Effector CD8-positive, alpha-beta T cell (primary cell): ENCODE measurements at regions not wholly inside any gene's neighbourhood (a gene's known extent, or its start where the extent isn't known, plus 50 kb on each side); places are given as distances from the start of the nearest gene placed in this dataset.

Source experiments
- DNase-seq: peaks from one replicate; lab custom pipeline; 2025; lab: John Stamatoyannopoulos, UW

DNA sequence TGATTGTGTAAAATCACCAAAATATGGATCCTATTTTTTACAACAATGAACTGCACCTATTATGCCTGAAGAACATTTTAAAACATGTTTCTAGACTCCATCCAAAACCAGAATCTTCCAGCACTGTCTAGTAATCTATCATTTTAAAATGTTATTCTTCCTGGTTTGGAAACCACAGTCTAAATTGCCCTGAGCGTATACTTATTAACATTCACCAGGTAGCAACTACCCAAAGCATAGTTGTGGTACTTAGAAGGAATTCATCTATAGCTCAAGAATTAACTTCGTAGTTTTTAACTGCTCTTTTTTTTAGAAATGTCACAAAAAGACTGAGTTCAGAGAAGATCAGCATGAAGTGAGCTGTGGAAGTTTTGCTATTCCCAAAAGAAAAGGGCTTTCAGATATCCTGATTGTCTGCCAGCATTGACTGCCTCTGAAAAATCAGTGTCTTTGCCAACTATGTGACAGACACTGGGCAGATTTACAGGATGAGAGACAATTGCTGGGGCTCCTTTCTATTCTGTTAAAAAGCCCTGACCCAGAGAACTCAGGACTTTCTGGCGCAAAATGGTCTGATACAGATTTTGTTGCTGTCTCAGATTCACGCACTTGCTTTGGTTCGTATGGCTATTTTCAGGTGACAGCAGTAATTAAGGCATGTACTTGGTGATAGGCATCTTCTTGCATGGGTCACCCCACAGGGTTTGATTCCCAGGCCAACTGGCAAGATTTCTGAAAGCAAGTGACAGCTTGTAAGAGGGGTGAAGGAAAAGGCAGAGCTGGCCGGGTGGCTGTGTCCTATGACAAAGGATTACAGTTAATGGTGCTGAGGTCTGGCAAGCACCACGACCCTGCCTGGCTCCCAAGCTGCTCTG is 152.5 kb upstream of the RAI14 start:
- DNase-seq = no peak

DNA sequence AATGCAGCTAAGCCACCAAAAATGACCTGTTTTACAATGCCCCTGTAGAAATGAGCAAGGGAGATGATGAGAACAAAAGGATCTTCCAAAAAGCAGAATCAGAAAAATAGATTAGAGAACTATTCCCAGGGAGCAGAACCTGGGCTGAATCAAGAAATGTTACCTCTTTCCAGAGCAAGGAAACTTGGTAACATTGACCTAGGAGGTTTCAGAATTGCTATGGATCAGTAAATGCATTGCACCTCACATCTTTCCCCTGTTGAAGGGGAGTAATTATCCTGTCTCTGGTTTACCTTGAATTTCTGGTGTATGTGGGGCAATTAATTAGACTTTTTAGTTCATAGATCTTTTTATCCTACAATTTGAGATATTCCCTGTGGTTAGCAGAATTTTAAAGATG is 151.2 kb upstream of the RAI14 start:
- DNase-seq = no peak

DNA sequence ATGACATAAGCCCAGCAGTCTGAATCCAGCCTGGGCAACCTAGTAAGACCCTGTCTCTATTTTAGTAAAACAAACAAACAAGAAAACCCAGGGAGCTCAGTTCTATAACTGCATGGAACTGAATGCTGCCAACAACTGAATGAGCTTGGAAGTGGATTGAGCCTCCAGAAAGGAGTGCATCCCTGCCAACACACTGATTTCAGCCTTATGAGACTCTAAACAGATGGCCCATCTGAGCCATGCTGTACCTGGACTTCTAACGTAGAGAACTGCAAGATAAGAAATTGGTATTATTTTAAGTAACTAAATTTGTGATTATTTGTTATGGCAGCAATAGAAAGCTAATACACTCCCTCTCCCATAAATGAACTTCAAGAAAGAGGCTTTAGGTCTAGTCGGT is 150.4 kb upstream of the RAI14 start:
- DNase-seq = no peak

DNA sequence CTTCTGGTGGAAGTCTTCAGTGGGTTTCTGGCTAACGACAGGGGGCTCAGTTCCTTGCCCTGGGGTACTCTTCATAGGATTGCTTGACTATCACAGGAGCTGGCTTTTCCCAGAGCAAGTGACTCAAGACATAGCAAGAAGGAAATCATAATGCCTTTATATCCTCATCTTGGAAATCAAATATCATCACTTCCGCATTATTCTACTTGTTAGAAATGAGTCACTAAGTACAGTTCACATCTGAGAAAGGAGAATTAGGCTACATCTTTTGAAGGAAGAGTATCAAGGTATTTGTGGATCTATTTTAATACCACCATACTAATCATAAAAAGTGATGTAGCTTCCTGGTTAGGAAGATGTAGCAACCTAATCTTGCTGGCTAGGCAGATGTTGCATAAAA is 148.2 kb upstream of the RAI14 start:
- DNase-seq = no peak

DNA sequence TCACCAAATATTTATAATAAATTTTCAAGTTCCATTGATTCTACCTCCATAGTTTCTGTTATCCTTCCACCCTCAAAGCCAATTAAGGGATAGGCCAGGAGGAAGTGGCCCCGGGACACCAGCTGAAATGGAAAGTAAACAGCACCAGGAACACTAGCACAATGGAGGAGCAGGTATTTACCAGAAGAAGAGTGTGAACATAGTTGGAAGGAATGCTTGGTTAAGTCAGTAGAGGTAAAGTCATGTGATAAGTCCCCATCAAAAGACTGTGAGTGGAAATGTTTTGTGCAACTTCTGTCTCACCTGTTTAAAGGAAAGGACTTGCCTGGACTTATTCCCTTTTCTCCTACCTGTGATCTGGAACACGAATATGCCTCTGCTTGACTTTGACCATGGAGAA is 146.7 kb upstream of the RAI14 start:
- DNase-seq = no peak

DNA sequence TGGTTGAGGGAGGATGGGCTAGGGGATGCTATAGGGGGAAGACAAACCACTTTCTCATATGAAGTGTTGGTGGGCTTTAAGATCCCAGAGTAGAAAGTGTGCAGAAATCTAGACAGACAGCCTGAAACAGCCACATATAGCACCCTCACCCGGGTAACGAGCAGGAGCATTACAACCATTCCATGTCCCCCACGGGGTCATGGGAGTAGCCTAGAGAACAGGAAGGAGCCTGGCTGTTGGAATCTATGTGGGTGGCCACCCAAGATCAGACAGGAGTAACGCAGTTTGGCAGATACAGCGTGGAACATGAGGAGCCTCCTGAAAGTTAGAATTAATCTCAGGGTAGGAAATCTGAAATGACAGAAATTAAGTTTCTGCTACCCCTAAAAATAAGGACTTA is 146.1 kb upstream of the RAI14 start:
- no peak for DNase-seq

DNA sequence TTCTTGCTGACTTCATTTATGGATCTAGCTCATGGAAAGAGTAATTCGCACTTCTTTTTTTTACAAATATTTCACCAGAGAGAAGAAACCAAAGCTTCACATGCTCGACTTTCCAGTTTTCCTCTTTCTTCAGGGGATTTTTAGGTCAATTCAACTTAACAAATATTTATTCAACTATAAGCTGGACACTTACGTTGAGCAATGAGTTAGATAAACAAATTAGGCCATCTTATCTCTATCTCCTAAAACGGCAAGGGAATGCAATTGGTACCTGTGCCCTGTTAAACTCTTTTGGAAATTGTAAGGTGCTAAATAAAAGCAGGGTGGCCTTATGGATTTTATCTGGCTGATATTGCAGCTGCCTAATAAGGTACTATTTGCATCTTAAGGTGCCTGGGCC is 145.1 kb upstream of the RAI14 start:
- DNase-seq = no peak

DNA sequence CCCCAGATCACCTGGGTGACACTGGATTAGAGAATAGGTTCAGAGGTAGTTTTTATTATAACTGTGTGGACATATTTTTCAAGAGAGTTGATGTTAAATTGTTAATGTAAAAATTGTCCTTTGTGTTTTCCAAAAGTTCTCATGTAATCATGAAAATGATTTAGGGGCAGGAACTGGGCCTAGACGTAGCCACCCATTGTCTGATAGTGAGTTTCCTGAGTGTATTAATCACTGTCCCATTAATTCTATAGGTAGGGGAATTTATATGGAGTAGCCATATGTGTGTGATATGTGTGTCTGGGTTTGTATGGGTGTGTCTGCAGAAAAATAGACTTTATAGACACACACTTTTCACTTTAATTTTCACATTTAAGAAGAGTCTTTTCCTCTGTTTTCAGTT is 144.6 kb upstream of the RAI14 start:
- DNase-seq = no peak

DNA sequence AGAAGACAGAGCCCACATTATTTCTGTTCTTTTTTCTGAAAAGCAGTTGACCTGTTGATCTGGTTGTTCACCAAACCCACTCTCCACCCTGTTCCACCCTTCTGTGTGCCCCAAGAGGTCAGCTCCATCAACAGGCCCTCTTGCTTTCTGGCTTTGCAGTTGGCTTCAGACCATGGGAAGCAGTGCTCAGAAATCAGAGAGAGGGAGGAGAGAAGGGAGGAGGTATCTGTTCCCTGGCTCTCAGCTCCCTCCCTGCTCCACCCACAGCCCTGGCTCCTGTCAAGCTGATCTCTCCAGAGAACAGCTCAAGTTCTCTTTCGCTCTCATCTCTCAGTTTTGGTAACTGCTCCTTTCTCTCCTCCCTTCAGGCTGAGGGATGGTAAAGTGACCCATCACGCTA is 144.2 kb upstream of the RAI14 start:
- DNase-seq = no peak

DNA sequence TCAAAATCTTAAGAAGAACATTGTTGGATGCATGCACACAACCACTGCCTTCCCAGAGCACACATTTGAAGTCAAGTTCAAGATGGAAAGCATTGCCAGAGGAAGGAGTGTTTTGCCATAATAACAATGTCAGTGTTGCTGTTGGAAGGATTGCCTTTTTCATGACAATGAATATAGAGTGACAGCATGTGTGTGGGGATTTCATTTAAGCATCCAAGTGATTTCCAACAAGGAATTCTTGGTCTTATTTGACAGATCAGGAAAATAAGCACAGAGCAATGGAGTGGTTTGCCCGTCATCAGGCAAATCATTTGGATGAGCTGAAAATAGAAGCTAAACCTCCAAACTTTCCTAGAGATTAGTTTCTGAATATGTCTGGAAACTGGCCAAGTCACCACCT is 140.0 kb upstream of the RAI14 start:
- no peak for DNase-seq

DNA sequence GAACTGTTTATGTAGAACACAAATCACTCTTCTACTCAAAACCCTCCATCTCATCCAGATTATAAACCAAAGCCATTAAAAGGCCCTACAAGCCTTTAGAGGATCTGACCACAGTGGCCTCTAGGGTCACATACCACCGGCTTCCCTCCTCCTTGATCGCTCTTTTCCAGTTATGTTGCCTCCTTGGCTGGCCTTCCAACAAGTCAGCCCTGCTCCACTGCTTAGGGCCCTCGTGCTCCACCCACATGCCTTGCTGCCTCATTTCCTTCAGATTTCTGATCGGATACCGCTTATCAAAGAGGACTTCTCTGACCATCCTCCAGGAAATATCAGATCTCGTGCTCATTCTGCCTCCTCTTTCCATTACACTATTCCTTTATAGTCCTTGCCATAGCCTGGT is 139.4 kb upstream of the RAI14 start:
- DNase-seq = no peak

DNA sequence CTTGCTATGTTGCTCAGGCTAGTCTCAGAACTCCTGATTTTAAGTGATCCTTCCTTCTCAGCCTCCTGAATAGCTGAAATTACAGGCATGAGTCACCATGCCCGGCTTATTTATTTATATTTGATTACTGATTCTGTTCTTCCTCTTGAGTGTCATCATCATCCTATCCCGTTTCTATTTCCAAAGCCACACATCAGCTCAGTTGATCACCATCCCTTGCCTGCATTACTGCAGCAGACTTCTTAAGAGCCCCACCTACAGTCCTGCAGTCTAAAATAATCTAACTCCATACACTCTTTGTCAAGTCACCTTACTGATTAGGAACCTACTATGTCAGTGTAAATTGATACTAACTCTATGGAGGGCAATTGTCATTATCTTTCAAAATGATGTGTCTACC is 138.9 kb upstream of the RAI14 start:
- DNase-seq = no peak

DNA sequence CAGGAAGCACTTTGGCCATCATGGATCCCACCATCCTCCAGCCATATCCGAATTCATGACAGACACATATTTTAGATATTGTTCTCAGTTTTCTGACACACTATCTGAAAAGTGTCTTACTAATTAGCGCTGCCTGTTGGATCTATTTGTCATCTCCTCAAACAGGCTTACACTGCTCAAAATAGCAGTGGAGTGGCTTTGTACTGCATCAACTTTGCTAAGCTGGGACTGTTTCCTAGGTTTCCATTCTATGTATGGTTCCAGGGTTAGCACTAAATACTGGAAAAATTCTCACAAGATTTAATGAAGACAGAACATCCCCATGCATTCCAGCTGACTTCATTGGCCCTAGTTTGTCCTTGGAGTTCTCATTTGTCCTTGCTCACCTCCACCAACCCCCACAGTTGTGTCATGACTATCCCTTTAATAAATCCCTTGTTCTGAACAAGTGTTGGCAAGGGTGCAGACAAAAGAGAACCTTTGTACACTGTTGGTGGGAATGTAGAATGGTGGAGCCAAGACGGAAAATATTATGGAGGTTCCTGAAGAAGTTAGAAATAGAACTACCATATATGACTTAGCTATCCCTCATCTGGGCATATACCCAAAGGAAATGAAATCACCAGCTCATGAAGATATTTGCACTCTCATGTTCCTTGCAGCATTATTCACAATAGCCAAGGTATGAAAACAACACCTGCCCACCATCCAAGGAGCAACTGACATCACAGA is 136.5 kb upstream of the RAI14 start:
- no peak for DNase-seq

DNA sequence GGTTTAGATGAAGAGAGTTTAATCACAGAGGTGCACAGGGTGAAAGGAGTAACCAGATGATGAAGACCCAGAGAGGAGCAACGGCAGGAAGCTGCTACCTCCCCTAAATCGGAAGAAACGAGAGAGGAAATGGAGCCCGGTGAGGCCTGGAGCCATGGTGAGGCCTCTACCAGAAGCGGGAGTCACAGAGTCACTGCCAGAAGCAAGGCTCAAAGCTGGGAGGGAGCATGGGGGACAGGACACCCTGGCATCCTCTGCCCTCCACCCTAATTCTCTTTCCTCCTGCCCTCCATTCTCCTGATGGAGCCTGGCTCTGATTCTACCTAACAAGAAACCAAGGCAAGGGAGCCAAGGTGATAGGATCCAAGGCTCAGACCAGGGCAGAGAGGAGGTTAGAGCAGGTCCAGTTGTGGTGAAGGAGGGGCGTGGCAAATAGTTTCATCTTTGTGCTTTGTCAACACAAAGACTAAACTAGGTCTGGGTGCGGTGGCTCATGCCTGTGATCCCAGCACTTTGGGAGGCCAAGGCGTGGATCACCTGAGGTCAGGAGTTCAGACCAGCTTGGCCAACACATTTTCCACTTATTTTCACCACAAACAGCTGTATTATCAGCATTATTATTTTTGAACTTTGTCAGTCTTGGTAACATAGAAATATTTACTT is 134.4 kb upstream of the RAI14 start:
- no peak for DNase-seq

DNA sequence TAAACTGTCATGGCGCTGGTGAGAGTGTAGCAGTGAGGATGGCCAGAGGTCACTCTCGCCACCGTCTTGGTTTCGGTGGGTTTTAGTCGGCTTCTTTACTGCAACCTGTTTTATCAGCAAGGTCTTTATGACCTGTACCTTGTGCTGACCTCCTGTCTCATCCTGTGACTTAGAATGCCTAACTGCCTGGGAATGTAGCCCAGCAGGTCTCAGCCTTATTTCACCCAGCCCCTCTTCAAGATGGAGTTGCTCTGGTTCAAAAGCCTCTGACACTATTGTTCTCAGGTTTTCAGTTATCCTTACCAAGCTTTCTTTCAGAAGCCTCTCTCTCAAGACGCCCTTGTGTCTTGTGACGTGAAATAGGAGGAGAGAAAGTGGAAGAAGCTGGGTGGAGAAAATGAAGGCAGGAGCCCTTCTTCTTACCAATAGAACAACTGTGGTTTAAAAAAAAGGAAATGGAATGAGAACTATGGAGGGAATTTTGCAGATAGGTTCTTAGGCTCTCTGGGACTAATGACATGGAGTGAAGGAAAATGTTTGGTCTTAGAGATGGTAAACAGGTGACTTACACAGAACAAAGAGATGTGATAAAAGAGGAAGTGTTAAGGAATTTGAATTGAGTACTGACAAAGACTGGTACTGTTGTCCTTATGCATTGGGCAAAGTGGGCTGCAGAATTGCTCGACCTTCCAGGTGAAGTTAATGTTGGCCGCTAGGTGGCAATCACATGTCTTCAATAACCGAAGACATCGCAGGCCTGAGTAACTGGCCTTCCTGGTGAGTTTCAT is 133.3 kb upstream of the RAI14 start:
- DNase-seq = peak; percentile 10

DNA sequence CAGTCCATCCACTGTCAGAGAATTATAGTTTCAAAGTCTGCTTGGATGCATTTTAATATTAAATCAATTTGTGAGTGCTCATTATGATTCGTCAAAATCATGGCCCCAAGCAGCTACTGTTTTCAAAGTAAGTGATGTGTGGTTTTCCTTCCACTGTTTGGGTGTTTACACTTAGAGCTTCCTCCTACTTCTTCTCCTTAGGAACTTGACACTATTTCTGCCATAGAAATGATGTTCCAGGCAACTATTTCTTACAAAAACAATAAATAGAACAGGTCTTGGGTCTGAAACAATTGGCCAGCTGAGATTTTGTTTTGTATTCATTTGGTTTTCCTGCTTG is 132.8 kb upstream of the RAI14 start:
- DNase-seq = no peak

DNA sequence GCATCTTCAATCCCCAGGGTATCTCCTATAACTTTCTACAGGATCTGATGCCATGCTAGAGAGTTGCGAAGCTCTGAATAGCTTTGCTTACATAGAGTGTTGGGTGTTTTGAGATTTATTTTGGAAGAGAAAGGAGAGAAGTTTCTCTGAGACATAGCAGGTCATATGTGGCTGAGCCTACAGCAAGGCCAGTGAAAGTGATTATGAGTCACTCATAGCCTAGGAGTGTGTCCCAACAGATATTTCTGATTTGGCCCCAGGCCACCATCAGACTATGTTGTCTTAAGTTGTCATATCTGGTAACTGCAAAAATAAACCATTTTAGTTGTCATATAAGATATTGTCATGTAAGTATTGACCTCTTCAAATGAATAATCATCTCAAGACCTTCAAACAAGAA is 132.0 kb upstream of the RAI14 start:
- DNase-seq = no peak

DNA sequence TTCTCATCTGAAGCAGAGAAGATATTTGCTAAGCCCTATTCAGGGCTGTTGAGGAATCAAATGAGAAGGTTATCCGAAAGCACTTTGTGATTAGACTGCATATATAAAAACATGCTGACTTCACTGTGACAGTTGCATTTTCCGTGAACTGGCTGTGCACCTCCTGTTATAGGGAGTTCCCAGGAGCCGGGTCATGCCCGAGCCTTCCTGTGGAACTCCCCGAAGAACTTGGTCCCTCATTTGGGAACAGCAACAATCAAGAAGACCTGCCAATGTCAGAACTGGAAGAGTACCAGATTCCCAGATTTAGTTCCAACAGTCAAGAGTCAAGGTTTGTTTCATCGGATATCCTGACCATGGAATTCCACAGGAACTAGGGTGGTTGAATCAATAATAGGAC is 130.4 kb upstream of the RAI14 start:
- no peak for DNase-seq

DNA sequence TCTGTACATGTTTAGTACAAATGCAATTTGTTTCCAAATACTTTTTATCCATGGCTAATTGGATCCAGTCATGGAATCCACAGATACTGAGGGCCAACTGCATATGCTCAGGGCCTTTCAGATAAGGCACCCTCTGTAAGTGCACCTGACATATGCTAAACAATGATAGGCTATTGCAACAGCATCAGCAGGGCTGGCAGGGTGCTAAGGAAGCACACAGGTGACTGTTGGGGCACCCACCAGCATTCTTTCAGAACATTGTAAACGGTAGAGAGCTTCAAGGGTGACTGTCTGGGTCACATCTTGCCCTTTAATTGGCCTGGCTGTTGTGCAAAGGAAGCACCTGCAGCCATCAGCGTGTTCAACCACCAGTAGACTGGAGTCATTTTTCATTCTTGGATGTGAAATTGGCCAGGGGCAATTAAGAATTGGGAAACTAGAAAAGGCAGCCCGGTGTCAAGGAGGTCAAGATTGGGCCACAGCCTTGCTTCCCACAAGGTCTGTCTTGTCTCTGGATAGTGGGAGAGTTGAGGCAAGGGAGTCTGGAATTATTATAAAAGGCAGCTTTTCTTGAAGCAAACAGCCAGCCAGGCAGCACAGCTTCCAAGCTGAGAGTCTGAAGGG is 129.3 kb upstream of the RAI14 start:
- DNase-seq = no peak

DNA sequence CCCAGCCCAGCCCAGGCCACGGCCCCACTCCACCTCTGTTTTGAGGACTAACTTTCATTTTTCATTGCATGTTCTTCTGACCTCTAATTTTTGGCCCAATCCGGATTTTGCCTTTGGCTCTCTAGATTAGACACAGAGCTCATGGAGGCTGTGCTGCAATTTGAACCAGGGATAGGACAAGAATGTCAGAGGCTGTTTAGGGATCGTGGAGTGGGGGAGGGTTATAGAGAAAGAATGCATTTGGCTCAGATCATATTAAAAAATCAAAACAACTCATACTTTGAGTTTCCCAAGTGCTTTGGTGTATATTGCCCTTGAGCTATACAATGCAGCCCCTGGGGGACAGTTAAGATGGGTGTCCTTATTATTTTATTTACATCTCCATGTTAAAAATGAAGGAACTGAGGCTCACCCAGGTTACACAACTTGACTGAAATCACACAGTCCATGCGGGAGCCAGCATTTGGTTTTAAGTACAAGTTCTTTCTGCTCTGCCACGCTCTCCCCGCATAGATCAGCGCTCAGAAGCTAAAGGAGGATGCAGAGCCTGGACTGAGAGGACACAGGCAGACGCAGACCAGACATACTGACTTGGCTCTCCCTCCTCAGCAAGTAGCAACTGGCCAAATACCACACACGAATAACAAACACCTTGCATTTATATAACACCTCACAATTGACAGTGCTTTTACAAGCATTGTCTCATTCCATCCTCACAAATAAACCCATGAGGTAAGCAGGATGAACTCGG is 126.4 kb upstream of the RAI14 start:
- DNase-seq = no peak

DNA sequence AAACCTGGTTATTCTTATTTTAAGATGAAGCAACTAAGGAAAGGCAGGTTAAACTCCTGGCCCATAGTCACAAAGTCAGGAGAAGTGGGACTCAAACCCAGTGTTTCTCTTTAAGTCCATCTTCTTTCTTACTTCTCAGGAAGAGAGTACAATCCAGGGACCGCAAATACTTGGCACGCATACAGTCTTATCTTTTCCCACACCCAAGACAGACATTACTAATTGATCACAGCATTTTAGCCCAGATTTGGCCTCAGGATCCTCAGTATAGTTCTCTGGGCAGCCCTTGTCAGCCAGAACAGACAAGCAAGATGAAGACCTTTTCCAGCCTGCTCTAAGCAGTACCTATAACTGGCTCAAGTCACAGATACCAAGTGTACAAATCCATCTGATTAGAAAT is 125.5 kb upstream of the RAI14 start:
- DNase-seq = no peak
